ENCODE measurements at regions not wholly inside any gene's neighbourhood (a gene's known extent, or its start where the extent isn't known, plus 50 kb on each side); places are given as distances from the start of the nearest gene placed in this dataset.

GRCh38 chr7:69211336-69211735 is 386.9 kb upstream of the AUTS2 start:
- TF ChIP-seq, protein P1, sequence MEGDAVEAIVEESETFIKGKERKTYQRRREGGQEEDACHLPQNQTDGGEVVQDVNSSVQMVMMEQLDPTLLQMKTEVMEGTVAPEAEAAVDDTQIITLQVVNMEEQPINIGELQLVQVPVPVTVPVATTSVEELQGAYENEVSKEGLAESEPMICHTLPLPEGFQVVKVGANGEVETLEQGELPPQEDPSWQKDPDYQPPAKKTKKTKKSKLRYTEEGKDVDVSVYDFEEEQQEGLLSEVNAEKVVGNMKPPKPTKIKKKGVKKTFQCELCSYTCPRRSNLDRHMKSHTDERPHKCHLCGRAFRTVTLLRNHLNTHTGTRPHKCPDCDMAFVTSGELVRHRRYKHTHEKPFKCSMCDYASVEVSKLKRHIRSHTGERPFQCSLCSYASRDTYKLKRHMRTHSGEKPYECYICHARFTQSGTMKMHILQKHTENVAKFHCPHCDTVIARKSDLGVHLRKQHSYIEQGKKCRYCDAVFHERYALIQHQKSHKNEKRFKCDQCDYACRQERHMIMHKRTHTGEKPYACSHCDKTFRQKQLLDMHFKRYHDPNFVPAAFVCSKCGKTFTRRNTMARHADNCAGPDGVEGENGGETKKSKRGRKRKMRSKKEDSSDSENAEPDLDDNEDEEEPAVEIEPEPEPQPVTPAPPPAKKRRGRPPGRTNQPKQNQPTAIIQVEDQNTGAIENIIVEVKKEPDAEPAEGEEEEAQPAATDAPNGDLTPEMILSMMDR (IDR thresholded peaks at IDR 0.05; ENCODE audit: low read depth, low read length), result no peak
- TF ChIP-seq EZH2phosphoT487 (IDR thresholded peaks at IDR 0.05; ENCODE audit: low read depth), result no peak

Measured in OCI-LY3 (cell line).